ENCODE measurements at regions not wholly inside any gene's neighbourhood (a gene's known extent, or its start where the extent isn't known, plus 50 kb on each side); places are given as distances from the start of the nearest gene placed in this dataset.

DNA sequence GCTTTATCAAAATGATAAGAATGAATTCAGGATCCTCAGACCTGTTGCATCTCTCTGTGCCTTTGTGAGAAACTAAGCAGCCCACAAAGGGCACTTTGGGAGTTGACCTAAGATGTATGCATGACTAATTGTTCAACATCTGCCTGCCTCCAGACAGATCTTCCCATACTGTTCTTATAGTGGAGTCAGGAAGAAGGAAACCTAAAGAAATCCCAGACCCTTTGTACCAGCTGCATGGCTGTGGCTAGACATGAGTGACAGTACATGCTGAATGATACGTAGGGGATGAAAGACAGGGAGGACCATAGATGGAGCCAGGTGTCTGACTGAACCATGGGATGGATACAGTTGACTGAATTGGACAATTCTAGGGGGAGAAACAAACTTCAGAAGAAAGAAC is 148.7 kb upstream of the PCGF5 start:
- Mint-ChIP-seq H3K4me3 (ENCODE audit: unreplicated experiment) (no peak overlapping the region), H3K9me3 (ENCODE audit: unreplicated experiment) (no peaks in the 10 kb centered on the region), H3K4me1 (ENCODE audit: insufficient read depth, unreplicated experiment) (no peaks in the 10 kb centered on the region), H3K27ac (ENCODE audit: low read depth, unreplicated experiment) (no peak overlapping the region), H3K27me3 (ENCODE audit: insufficient read depth, unreplicated experiment) (peaks cover 54% of the 10 kb centered on the region), H3K36me3 (ENCODE audit: insufficient read depth, unreplicated experiment) (no peaks in the 10 kb centered on the region)
- no peak for TF ChIP-seq CTCF (IDR thresholded peaks at IDR 0.05; ENCODE audit: unreplicated experiment)
- POLR2A ChIA-PET, result no interaction called here
- no TSS peak for BruUV-seq (replicated peaks)
- intact Hi-C loops (cut with micrococcal nuclease), result no loop called here
- no peak for DNase-seq (ENCODE audit: unreplicated experiment)
- CTCF ChIA-PET, result interaction anchor here (1.1 to 1.3 kb wide), 2 partner anchors 11 to 138 kb away, joined by 3 to 4 read pairs; no protein-coding TSS in a partner anchor

DNA sequence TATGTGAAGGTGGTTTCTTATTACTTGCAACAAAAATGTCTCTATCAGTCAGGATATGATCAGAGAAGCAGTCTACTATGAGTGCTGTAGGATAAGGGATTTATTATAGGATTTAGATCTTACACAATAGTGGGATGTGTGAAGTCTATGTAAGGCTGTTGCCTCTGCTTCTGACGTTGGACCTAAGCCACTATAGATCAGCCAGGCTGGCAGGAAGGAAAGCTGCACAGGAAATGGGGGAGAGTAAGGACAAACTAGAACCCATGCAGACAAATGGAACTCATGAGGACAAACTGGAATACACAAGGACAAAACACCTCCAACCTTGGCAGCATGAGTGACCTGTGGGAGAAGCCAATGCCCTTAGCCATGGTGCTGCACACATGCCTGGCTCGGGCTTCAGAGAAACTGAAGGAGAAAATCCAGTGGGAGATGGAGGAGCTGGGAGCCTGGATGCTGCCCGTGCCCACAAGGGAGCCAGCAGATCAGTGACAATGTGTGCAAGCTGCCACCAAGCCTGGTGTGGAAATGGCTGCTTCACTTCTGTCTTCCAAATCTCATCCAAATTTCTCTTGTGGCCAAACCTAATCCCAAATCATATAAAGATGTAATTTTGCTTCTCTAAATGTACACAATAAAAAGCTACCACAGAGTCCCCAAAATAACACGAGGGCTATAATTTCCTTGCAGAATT is 147.0 kb upstream of the PCGF5 start:
- BruUV-seq (replicated peaks), result no TSS peak
- ChIA-PET CTCF (interaction anchor here (0.6 kb wide), 2 partner anchors 128 to 225 kb away, joined by 3 to 5 read pairs; no protein-coding TSS in a partner anchor), POLR2A (no interaction called here)
- H3K27ac Mint-ChIP-seq (ENCODE audit: low read depth, unreplicated experiment), result no peak overlapping the region
- peaks cover 71% of the 10 kb centered on the region for H3K27me3 Mint-ChIP-seq (ENCODE audit: insufficient read depth, unreplicated experiment)
- peaks cover 6% of the 10 kb centered on the region for H3K4me1 Mint-ChIP-seq (ENCODE audit: insufficient read depth, unreplicated experiment)
- H3K4me3 Mint-ChIP-seq (ENCODE audit: unreplicated experiment), result no peak overlapping the region
- no peaks in the 10 kb centered on the region for H3K36me3 Mint-ChIP-seq (ENCODE audit: insufficient read depth, unreplicated experiment)
- intact Hi-C loops (cut with micrococcal nuclease), result no loop called here
- TF ChIP-seq CTCF (IDR thresholded peaks at IDR 0.05; ENCODE audit: unreplicated experiment), result no peak
- no peak for DNase-seq (ENCODE audit: unreplicated experiment)
- H3K9me3 Mint-ChIP-seq (ENCODE audit: unreplicated experiment), result no peaks in the 10 kb centered on the region

DNA sequence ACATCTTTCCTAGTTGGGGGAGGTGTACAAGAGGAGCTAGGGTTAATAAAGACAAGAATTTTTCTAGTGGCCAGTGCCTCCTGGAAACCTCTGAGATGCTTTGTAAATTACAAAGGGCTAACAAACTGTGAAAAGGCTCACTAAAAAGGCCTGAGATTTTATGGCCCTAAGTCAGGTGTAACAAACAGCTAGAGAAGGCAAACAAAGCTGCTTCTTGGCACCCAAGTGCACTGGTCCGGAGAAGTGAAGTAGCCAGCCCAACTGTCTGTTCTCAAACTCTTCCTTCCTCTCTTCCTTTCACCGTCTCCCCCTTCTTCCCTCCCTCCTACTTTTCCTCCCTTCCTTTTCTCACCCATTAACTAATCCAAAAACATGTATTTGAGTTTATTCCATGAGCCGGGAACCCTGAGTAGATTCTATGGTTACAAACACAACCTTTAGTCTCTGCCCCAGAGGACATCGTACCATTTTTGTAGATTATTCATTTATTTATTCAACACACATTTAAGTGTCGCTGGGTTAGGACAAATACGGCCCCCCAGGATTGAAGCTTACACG is 143.4 kb upstream of the PCGF5 start:
- Mint-ChIP-seq H3K4me1 (ENCODE audit: insufficient read depth, unreplicated experiment) (peaks cover 6% of the 10 kb centered on the region), H3K4me3 (ENCODE audit: unreplicated experiment) (no peak overlapping the region), H3K9me3 (ENCODE audit: unreplicated experiment) (no peaks in the 10 kb centered on the region), H3K27ac (ENCODE audit: low read depth, unreplicated experiment) (no peak overlapping the region), H3K27me3 (ENCODE audit: insufficient read depth, unreplicated experiment) (peaks cover 88% of the 10 kb centered on the region), H3K36me3 (ENCODE audit: insufficient read depth, unreplicated experiment) (no peaks in the 10 kb centered on the region)
- no TSS peak for BruUV-seq (replicated peaks)
- TF ChIP-seq CTCF (IDR thresholded peaks at IDR 0.05; ENCODE audit: unreplicated experiment), result no peak
- ChIA-PET POLR2A (interaction anchor here (0.8 kb wide), 1 partner anchor 184 kb away, joined by 3 read pairs; no protein-coding TSS in a partner anchor), CTCF (interaction anchor here (0.5 to 4.7 kb wide), 5 partner anchors 12 to 490 kb away, joined by 3 to 41 read pairs (median 3); no protein-coding TSS in a partner anchor)
- DNase-seq (ENCODE audit: unreplicated experiment), result no peak
- intact Hi-C loops (cut with micrococcal nuclease), result no loop called here

DNA sequence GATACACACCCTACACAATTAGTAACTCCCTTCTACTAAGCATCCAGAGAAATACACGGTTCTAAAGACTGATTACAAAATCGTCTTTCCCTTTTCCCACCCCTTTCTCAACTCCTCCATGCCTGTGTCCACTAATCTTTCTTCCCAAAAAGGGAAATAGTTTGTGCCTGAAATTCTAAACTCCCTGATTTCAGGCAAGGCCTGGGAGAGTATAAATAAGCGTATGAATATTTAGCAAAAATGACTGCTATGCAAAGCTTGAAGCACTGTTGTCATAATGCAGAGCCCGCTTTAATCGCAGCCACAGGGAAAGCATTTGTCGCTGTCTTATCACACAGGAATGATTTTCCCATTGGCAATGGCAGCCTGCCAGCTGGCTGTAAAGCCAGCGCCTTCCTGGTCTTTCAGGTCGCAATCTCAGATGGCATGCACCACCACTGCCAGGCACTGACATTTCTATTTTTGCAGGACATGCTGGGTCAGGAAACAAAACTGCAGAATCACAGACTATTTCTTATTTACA is 142.9 kb upstream of the PCGF5 start:
- Mint-ChIP-seq H3K4me3 (ENCODE audit: unreplicated experiment) (no peak overlapping the region), H3K9me3 (ENCODE audit: unreplicated experiment) (no peaks in the 10 kb centered on the region), H3K4me1 (ENCODE audit: insufficient read depth, unreplicated experiment) (peaks cover 6% of the 10 kb centered on the region), H3K27ac (ENCODE audit: low read depth, unreplicated experiment) (no peak overlapping the region), H3K27me3 (ENCODE audit: insufficient read depth, unreplicated experiment) (peaks cover 83% of the 10 kb centered on the region), H3K36me3 (ENCODE audit: insufficient read depth, unreplicated experiment) (no peaks in the 10 kb centered on the region)
- TF ChIP-seq CTCF (IDR thresholded peaks at IDR 0.05; ENCODE audit: unreplicated experiment), result no peak
- DNase-seq (ENCODE audit: unreplicated experiment), result peak; percentile 46
- POLR2A ChIA-PET, result interaction anchor here (0.8 kb wide), 1 partner anchor 183 kb away, joined by 3 read pairs; no protein-coding TSS in a partner anchor
- intact Hi-C loops (cut with micrococcal nuclease), result no loop called here
- no TSS peak for BruUV-seq (replicated peaks)
- CTCF ChIA-PET, result interaction anchor here (0.5 to 4.7 kb wide), 4 partner anchors 12 to 489 kb away, joined by 3 to 41 read pairs (median 4); no protein-coding TSS in a partner anchor

Data from MCF 10A (cell line).